OCI-LY3 (cell line): ENCODE measurements at regions not wholly inside any gene's neighbourhood (a gene's known extent, or its start where the extent isn't known, plus 50 kb on each side); places are given as distances from the start of the nearest gene placed in this dataset.

Experiments used
- H2AFZ ChIP-seq: fragments of 200-600, 300-600 bp; shearing (Covaris generic); 2 replicates; pipeline ENCODE4 v1.6.0; 2014; ENCODE audit warnings: antibody characterized with exemption, low read depth, low read length
- H3K27ac ChIP-seq: fragments of 200-600, 300-600 bp; sonication (generic); 2 replicates; pipeline ENCODE4 v1.5.1; 2014; ENCODE audit warnings: mild to moderate bottlenecking, low read length, moderate library complexity, mixed read lengths
- H3K27me3 ChIP-seq: fragments of 200-600, 300-600 bp; sonication (generic); 2 replicates; pipeline ENCODE4 v1.6.1; 2014; ENCODE audit warnings: low read depth, low read length, mixed read lengths
- H3K36me3 ChIP-seq: fragments of 200-600, 300-600 bp; sonication (generic); replicated peaks from 2 replicates; pipeline ENCODE3; 2014; ENCODE audit warnings: low read depth, low read length, mixed read lengths
- H3K4me1 ChIP-seq: fragments of 300-600, 200-600 bp; sonication (generic); 2 replicates; pipeline ENCODE4 v1.6.1; 2014; ENCODE audit warnings: low read length, mixed read lengths
- H3K4me2 ChIP-seq: fragments of 200-600, 300-600 bp; sonication (generic); 2 replicates; pipeline ENCODE4 v1.6.1; 2014; ENCODE audit warnings: low read length, mixed read lengths
- H3K4me3 ChIP-seq: fragments of 300-600, 200-600 bp; sonication (generic); 2 replicates; pipeline ENCODE4 v1.5.1; 2014; ENCODE audit warnings: antibody characterized with exemption, mild to moderate bottlenecking, low read length, moderate library complexity
- H3K79me2 ChIP-seq: fragments of 300-600, 200-600 bp; shearing (Covaris generic); 2 replicates; pipeline ENCODE4 v1.6.1; 2014; ENCODE audit warnings: mild to moderate bottlenecking, low read length, mixed read lengths
- H3K9ac ChIP-seq: fragments of 300-600, 200-600 bp; shearing (Covaris generic); 2 replicates; pipeline ENCODE4 v1.6.0; 2014; ENCODE audit warnings: mild to moderate bottlenecking, low read length, moderate library complexity
- H3K9me3 ChIP-seq: fragments of 200-600, 300-600 bp; shearing (Covaris generic); 2 replicates; pipeline ENCODE4 v1.6.1; 2014; ENCODE audit warnings: low read length, mixed read lengths; ENCODE audit not compliant: insufficient read depth
- H4K20me1 ChIP-seq: fragments of 200-600, 300-600 bp; sonication (generic); 2 replicates; pipeline ENCODE4 v1.6.1; 2016; ENCODE audit warnings: low read length, mixed read lengths; ENCODE audit not compliant: insufficient read depth
- EZH2phosphoT487 ChIP-seq: fragments of 200-600 bp; shearing (Covaris generic); IDR thresholded peaks from 2 replicates; pipeline ENCODE4 v1.6.1; 2018; ENCODE audit warnings: antibody characterized with exemption, mixed run types, low read depth
- TF ChIP-seq, protein P1 (sequence below): fragments of 200-600, 300-600 bp; sonication (generic); IDR thresholded peaks from 2 replicates; pipeline ENCODE4 v1.5.1; 2014; ENCODE audit warnings: antibody characterized with exemption, low read length, low read depth

DNA sequence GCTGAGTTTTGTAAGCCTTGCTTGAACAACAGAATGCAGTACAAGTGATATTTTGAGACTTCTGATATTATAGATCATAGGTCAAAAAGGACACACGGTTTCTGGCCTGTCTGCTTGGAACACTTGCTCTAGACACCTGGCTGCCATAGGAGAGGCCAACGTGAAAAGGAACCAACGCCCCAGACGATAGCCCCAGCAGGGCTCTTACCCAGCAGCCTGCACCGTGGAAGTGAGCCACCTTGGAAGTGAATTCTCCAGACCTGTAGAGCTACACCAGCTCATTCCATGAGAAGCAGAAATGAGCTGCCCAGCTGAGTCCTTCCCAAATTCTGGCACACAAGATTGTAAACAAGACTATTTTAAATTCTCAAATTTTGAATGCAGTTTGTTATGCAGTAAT is 323.1 kb downstream of the FBXO8 start:
- Histone ChIP-seq H2AFZ (no peak overlapping the region), H3K9ac (no peak overlapping the region), H3K27ac (no peak overlapping the region), H3K36me3 (no peaks in the 10 kb centered on the region), H3K4me1 (no peaks in the 10 kb centered on the region), H3K79me2 (no peaks in the 10 kb centered on the region), H3K27me3 (no peaks in the 10 kb centered on the region), H4K20me1 (no peaks in the 10 kb centered on the region), H3K9me3 (no peaks in the 10 kb centered on the region), H3K4me3 (no peak overlapping the region), H3K4me2 (no peak overlapping the region)
- no peak for TF ChIP-seq EZH2phosphoT487
- TF ChIP-seq, protein P1, sequence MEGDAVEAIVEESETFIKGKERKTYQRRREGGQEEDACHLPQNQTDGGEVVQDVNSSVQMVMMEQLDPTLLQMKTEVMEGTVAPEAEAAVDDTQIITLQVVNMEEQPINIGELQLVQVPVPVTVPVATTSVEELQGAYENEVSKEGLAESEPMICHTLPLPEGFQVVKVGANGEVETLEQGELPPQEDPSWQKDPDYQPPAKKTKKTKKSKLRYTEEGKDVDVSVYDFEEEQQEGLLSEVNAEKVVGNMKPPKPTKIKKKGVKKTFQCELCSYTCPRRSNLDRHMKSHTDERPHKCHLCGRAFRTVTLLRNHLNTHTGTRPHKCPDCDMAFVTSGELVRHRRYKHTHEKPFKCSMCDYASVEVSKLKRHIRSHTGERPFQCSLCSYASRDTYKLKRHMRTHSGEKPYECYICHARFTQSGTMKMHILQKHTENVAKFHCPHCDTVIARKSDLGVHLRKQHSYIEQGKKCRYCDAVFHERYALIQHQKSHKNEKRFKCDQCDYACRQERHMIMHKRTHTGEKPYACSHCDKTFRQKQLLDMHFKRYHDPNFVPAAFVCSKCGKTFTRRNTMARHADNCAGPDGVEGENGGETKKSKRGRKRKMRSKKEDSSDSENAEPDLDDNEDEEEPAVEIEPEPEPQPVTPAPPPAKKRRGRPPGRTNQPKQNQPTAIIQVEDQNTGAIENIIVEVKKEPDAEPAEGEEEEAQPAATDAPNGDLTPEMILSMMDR, result no peak

GRCh38 chr4:173958445-173958844 is 325.0 kb downstream of the FBXO8 start:
- TF ChIP-seq EZH2phosphoT487, result no peak
- TF ChIP-seq, protein P1, result no peak
- Histone ChIP-seq H4K20me1 (no peaks in the 10 kb centered on the region), H2AFZ (no peak overlapping the region)

GRCh38 chr4:173943547-173943946 is 339.9 kb downstream of the FBXO8 start:
- Histone ChIP-seq H3K79me2 (no peaks in the 10 kb centered on the region), H4K20me1 (no peaks in the 10 kb centered on the region), H3K4me2 (no peak overlapping the region), H3K9ac (no peak overlapping the region), H2AFZ (no peak overlapping the region), H3K27me3 (no peaks in the 10 kb centered on the region), H3K4me1 (no peaks in the 10 kb centered on the region), H3K9me3 (no peaks in the 10 kb centered on the region), H3K4me3 (no peak overlapping the region), H3K36me3 (no peaks in the 10 kb centered on the region), H3K27ac (no peak overlapping the region)
- TF ChIP-seq, protein P1, result no peak
- no peak for TF ChIP-seq EZH2phosphoT487

More at GRCh38 chr4:173958445-173958844, 325.0 kb downstream of the FBXO8 start:
- no peaks in the 10 kb centered on the region for H3K79me2 ChIP-seq
- H3K36me3 ChIP-seq, result no peaks in the 10 kb centered on the region
- no peak overlapping the region for H3K9ac ChIP-seq
- H3K27me3 ChIP-seq, result no peaks in the 10 kb centered on the region; the same call in 1 of the 2 replicates
- H3K27ac ChIP-seq, result no peak overlapping the region
- H3K9me3 ChIP-seq, result no peaks in the 10 kb centered on the region
- no peak overlapping the region for H3K4me2 ChIP-seq
- H3K4me3 ChIP-seq, result no peak overlapping the region
- no peaks in the 10 kb centered on the region for H3K4me1 ChIP-seq

GRCh38 chr4:173940146-173940545 is 343.3 kb downstream of the FBXO8 start:
- Histone ChIP-seq H3K4me2 (no peak overlapping the region), H3K9me3 (no peaks in the 10 kb centered on the region), H3K36me3 (no peaks in the 10 kb centered on the region), H2AFZ (no peak overlapping the region), H3K9ac (no peak overlapping the region), H3K4me1 (no peaks in the 10 kb centered on the region), H3K79me2 (no peaks in the 10 kb centered on the region), H3K4me3 (no peak overlapping the region), H3K27me3 (no peaks in the 10 kb centered on the region), H4K20me1 (no peaks in the 10 kb centered on the region), H3K27ac (no peak overlapping the region)
- TF ChIP-seq EZH2phosphoT487, result no peak
- TF ChIP-seq, protein P1, result no peak
